ENCODE measurements at regions not wholly inside any gene's neighbourhood (a gene's known extent, or its start where the extent isn't known, plus 50 kb on each side); places are given as distances from the start of the nearest gene placed in this dataset.

DNA sequence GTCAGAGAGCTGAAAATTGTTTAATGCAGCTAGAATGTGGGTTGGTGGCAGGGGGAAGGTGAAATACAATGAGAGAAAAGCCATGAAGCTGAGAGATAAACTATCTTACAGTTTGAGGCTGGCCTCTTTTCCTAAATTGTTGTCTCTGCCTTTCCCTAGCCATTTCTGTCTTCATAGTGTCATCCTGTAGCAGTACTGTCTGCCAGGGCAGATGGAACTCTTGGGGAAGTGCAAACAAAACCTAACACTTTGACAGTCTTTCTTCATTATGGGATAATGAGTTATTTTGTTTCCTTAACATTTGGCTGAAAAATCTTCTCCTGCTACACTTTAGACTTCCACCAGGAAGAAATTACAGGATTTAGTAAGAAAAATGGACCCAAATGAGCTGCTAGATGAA, 197.8 kb upstream of the ARX start:
- no peaks in the 10 kb centered on the region for H3K4me1 ChIP-seq
- TF ChIP-seq, protein P1, sequence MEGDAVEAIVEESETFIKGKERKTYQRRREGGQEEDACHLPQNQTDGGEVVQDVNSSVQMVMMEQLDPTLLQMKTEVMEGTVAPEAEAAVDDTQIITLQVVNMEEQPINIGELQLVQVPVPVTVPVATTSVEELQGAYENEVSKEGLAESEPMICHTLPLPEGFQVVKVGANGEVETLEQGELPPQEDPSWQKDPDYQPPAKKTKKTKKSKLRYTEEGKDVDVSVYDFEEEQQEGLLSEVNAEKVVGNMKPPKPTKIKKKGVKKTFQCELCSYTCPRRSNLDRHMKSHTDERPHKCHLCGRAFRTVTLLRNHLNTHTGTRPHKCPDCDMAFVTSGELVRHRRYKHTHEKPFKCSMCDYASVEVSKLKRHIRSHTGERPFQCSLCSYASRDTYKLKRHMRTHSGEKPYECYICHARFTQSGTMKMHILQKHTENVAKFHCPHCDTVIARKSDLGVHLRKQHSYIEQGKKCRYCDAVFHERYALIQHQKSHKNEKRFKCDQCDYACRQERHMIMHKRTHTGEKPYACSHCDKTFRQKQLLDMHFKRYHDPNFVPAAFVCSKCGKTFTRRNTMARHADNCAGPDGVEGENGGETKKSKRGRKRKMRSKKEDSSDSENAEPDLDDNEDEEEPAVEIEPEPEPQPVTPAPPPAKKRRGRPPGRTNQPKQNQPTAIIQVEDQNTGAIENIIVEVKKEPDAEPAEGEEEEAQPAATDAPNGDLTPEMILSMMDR (IDR thresholded peaks at IDR 0.05), result no peak
- H3K4me3 ChIP-seq, result no peak overlapping the region
- H3K36me3 ChIP-seq (ENCODE audit: insufficient read depth in 1 of 2, low read depth in 1 of 2), result no peaks in the 10 kb centered on the region
- ATAC-seq (no peak), DNase-seq (no peak)
- H3K9me3 ChIP-seq, result peaks cover 6% of the 10 kb centered on the region
- H3K27ac ChIP-seq, result no peak overlapping the region
- intact Hi-C loops (cut with DNase I), result no loop called here
- H3K27me3 ChIP-seq (ENCODE audit: insufficient read depth in 3 of 3, low read length in 2 of 3), result no peaks in the 10 kb centered on the region

DNA sequence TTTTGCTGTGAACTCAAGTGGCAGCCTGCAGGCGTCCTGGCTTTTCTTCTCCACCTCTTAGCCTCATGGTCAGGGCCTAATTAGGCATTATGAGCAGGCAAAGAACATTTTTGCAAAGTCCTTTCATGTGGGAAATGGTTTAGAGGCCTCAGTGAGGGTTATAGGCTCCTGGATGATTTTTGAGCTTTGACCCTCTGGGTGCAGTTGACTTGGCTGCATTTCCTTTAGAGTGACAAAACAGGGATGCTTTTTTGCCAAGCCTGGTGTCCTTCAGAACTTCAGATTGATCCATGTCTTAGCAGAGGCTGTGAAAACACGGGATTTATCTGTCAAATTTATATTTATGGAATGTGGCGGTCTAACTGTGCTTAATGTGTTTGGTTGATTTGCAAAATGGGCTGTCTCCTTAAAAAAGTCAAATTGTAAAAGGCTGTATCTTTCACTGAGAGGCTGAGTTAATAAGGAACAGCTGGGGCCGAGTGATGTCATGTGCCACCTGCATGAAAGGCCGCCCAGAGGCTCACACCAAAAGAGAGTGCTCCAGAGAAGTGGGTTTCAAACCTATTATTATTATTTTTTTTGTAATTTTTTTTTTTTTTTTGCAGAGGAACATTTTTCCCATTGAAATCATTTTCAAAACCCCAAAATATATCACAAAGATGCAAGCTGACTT, 192.2 kb upstream of the ARX start:
- no peaks in the 10 kb centered on the region for H3K36me3 ChIP-seq (ENCODE audit: insufficient read depth in 1 of 2, low read depth in 1 of 2)
- H3K27me3 ChIP-seq (ENCODE audit: insufficient read depth in 3 of 3, low read length in 2 of 3), result no peaks in the 10 kb centered on the region
- no peaks in the 10 kb centered on the region for H3K4me1 ChIP-seq
- DNase-seq (no peak), ATAC-seq (no peak)
- H3K4me3 ChIP-seq, result no peak overlapping the region
- H3K27ac ChIP-seq, result no peak overlapping the region
- TF ChIP-seq, protein P1 (IDR thresholded peaks at IDR 0.05), result no peak
- intact Hi-C loops (cut with DNase I), result no loop called here
- WGBS, 3 donors, result 45 to 57% (median 53%) methylated on average over 5 of the region's 5 CpGs
- peaks cover 6% of the 10 kb centered on the region for H3K9me3 ChIP-seq

DNA sequence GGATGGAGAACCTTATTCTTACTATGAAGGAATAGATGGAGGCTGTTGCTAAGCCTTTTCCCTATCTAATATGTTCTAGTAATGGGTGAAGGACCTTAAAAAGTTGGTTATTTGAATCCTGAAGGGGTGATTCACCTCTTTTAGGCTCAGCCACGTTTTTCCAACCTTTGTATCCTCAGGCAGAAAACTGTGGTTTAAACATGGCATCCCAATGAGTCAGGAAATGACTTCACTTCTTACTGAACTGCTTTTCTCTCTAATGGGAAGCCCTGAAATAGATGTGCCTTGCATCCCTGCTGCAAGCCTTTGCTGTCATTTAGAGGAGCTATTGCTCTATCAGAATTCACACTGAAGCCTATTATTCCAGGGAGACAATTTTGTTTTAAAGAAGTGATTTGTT, 191.0 kb upstream of the ARX start:
- Histone ChIP-seq H3K4me1 (no peaks in the 10 kb centered on the region), H3K9me3 (peaks cover 6% of the 10 kb centered on the region), H3K27ac (no peak overlapping the region), H3K27me3 (ENCODE audit: insufficient read depth in 3 of 3, low read length in 2 of 3) (no peaks in the 10 kb centered on the region), H3K36me3 (ENCODE audit: insufficient read depth in 1 of 2, low read depth in 1 of 2) (no peaks in the 10 kb centered on the region), H3K4me3 (no peak overlapping the region)
- ATAC-seq, result no peak
- no peak for DNase-seq
- intact Hi-C loops (cut with DNase I), result no loop called here
- TF ChIP-seq, protein P1 (IDR thresholded peaks at IDR 0.05), result no peak
- WGBS, 3 donors, result 7 to 18% (median 17%) methylated on average over 1 of the region's 1 CpG

DNA sequence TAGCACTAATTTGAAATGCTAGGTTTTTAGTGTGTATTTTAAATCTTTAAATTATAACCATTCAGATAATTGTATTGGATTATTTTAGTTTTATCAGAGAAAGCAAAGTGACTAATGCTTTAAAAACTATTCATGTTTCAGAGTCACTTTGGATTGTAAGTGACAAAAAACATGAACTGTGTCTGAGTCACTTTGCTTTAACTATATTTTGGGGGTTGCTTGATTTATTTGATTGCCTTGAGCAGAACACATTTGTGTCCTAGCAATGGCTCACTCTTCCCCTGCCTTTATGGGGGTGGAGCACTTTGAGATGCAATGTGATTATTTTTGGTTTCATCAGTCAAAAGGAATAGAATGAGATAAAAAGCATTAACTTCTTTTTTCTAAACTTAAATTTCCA, 188.4 kb upstream of the ARX start:
- H3K27ac ChIP-seq, result no peak overlapping the region
- no peak for DNase-seq
- no peaks in the 10 kb centered on the region for H3K36me3 ChIP-seq (ENCODE audit: insufficient read depth in 1 of 2, low read depth in 1 of 2)
- no peak for ATAC-seq
- no peaks in the 10 kb centered on the region for H3K4me1 ChIP-seq
- intact Hi-C loops (cut with DNase I), result no loop called here
- H3K4me3 ChIP-seq, result no peak overlapping the region
- no peaks in the 10 kb centered on the region for H3K9me3 ChIP-seq
- TF ChIP-seq, protein P1 (IDR thresholded peaks at IDR 0.05), result no peak
- H3K27me3 ChIP-seq (ENCODE audit: insufficient read depth in 3 of 3, low read length in 2 of 3), result no peaks in the 10 kb centered on the region

DNA sequence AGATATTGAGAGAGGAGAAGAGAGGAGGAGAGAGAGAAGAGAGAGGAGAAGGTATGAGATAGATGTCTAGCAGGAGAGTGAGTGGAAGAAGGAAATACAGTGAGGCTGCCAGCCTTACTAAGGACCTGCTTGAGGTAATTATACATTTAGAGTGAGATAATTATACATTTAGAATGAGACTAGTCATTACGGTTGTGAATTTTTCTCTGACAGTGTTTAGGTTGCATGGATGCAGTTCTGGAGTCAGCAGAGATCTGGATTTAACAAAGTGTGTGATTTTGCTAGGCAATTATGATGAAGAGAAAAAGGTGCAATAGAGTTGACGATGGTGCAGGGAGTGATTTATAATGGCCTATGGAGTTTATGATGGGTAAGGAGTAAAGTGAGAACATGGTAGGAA, 187.1 kb upstream of the ARX start:
- intact Hi-C loops (cut with DNase I), result no loop called here

More for the DNA sequence above, 187.1 kb upstream of the ARX start:
- 72 to 88% (median 86%) methylated on average over 2 of the region's 2 CpGs for WGBS, 3 donors
- no peak for DNase-seq
- Histone ChIP-seq H3K4me3 (no peak overlapping the region), H3K27me3 (ENCODE audit: insufficient read depth in 3 of 3, low read length in 2 of 3) (no peaks in the 10 kb centered on the region), H3K36me3 (ENCODE audit: insufficient read depth in 1 of 2, low read depth in 1 of 2) (no peaks in the 10 kb centered on the region), H3K4me1 (no peaks in the 10 kb centered on the region), H3K9me3 (no peaks in the 10 kb centered on the region), H3K27ac (no peak overlapping the region)
- ATAC-seq, result no peak
- TF ChIP-seq, protein P1 (IDR thresholded peaks at IDR 0.05), result no peak

All from psoas muscle (tissue), 7 donors.